Effector memory CD4-positive, alpha-beta T cell (primary cell): ENCODE measurements at regions not wholly inside any gene's neighbourhood (a gene's known extent, or its start where the extent isn't known, plus 50 kb on each side); places are given as distances from the start of the nearest gene placed in this dataset.
"Not testable (repeated sequence)": the region's sequence is repeated elsewhere in the genome, so short reads cannot be mapped to it uniquely, and the experiment has no call there.

Experiments
- DNase-seq, 3 donors: peaks; one replicate each; pipeline ENCODE4 v3.0.0-alpha.2; 2020
- H3K27ac ChIP-seq: 2 replicates; pipeline ENCODE4 v1.7.0; 2013; ENCODE audit warnings: mild to moderate bottlenecking, low read length, moderate library complexity; ENCODE audit not compliant: insufficient read depth, poor library complexity, severe bottlenecking
- H3K27me3 ChIP-seq: replicated peaks from 2 replicates; pipeline ENCODE4 v1.7.0; 2013; ENCODE audit warnings: mild to moderate bottlenecking, low read length; ENCODE audit not compliant: insufficient read depth, control insufficient read depth, poor library complexity, severe bottlenecking
- H3K36me3 ChIP-seq: 2 replicates; pipeline ENCODE4 v1.7.0; 2013; ENCODE audit warnings: mild to moderate bottlenecking, low read length, moderate library complexity; ENCODE audit not compliant: control insufficient read depth, insufficient read depth
- H3K4me1 ChIP-seq: 2 replicates; pipeline ENCODE4 v1.7.0; 2013; ENCODE audit warnings: low read length, mild to moderate bottlenecking; ENCODE audit not compliant: control insufficient read depth, insufficient read depth, poor library complexity, severe bottlenecking
- H3K4me3 ChIP-seq: 2 replicates; pipeline ENCODE4 v1.7.0; 2013; ENCODE audit warnings: low read length, low read depth, mild to moderate bottlenecking; ENCODE audit not compliant: insufficient read depth, poor library complexity, severe bottlenecking
- H3K9me3 ChIP-seq: 2 replicates; pipeline ENCODE4 v1.7.0; 2013; ENCODE audit warnings: mild to moderate bottlenecking, low read length, moderate library complexity; ENCODE audit not compliant: control insufficient read depth

- Histone ChIP-seq H3K27me3 (no peaks in the 10 kb centered on the region), H3K4me1 (no peaks in the 10 kb centered on the region), H3K9me3 (no peaks in the 10 kb centered on the region), H3K36me3 (no peaks in the 10 kb centered on the region), H3K27ac (no peak overlapping the region), H3K4me3 (no peak overlapping the region)
- no peak for DNase-seq
Observed at GRCh38 chr5:162248107-162248713, 180.6 kb downstream of the GABRG2 start.

- no peaks in the 10 kb centered on the region for H3K36me3 ChIP-seq
- H3K4me1 ChIP-seq = no peaks in the 10 kb centered on the region
- H3K27ac ChIP-seq = no peak overlapping the region
- no peak for DNase-seq
- H3K27me3 ChIP-seq = no peaks in the 10 kb centered on the region
- H3K9me3 ChIP-seq = no peaks in the 10 kb centered on the region
- no peak overlapping the region for H3K4me3 ChIP-seq
Observed at GRCh38 chr5:162256711-162257110, 189.1 kb downstream of the GABRG2 start.

GRCh38 chr5:162268694-162269481 lies 201.3 kb downstream of the GABRG2 start:
- DNase-seq = no peak
- H3K4me3 ChIP-seq = no peak overlapping the region
- no peaks in the 10 kb centered on the region for H3K4me1 ChIP-seq
- no peaks in the 10 kb centered on the region for H3K9me3 ChIP-seq
- no peaks in the 10 kb centered on the region for H3K36me3 ChIP-seq
- H3K27me3 ChIP-seq = no peaks in the 10 kb centered on the region
- no peak overlapping the region for H3K27ac ChIP-seq

GRCh38 chr5:162272417-162272816 lies 204.8 kb downstream of the GABRG2 start:
- no peak for DNase-seq
- Histone ChIP-seq H3K27me3 (no peaks in the 10 kb centered on the region), H3K4me1 (no peaks in the 10 kb centered on the region)

GRCh38 chr5:162274679-162275078 lies 207.1 kb downstream of the GABRG2 start:
- Histone ChIP-seq H3K27ac (no peak overlapping the region), H3K27me3 (no peaks in the 10 kb centered on the region), H3K4me1 (no peaks in the 10 kb centered on the region), H3K4me3 (no peak overlapping the region), H3K36me3 (no peaks in the 10 kb centered on the region), H3K9me3 (no peaks in the 10 kb centered on the region)
- DNase-seq = no peak

More at GRCh38 chr5:162272417-162272816, 204.8 kb downstream of the GABRG2 start:
- Histone ChIP-seq H3K4me3 (no peak overlapping the region), H3K27ac (no peak overlapping the region), H3K9me3 (no peaks in the 10 kb centered on the region), H3K36me3 (no peaks in the 10 kb centered on the region)

GRCh38 chr5:162275387-162275786 lies 207.8 kb downstream of the GABRG2 start:
- not testable (repeated sequence) for DNase-seq, H3K27me3 ChIP-seq

GRCh38 chr5:162282191-162282590 lies 214.6 kb downstream of the GABRG2 start:
- no peak for DNase-seq
- Histone ChIP-seq H3K4me3 (no peak overlapping the region), H3K36me3 (no peaks in the 10 kb centered on the region), H3K4me1 (no peaks in the 10 kb centered on the region), H3K27ac (no peak overlapping the region), H3K27me3 (no peaks in the 10 kb centered on the region), H3K9me3 (no peaks in the 10 kb centered on the region)

More at GRCh38 chr5:162275387-162275786, 207.8 kb downstream of the GABRG2 start:
- H3K9me3 ChIP-seq, H3K36me3 ChIP-seq, H3K4me1 ChIP-seq, H3K4me3 ChIP-seq, H3K27ac ChIP-seq: not testable (repeated sequence)

GRCh38 chr5:162283609-162284008 lies 216.0 kb downstream of the GABRG2 start:
- no peaks in the 10 kb centered on the region for H3K27me3 ChIP-seq
- H3K9me3 ChIP-seq = no peaks in the 10 kb centered on the region
- H3K4me1 ChIP-seq = no peaks in the 10 kb centered on the region
- no peak overlapping the region for H3K27ac ChIP-seq
- H3K36me3 ChIP-seq = no peaks in the 10 kb centered on the region
- H3K4me3 ChIP-seq = no peak overlapping the region
- no peak for DNase-seq

GRCh38 chr5:162288647-162289296 lies 221.2 kb downstream of the GABRG2 start:
- no peak for DNase-seq
- no peaks in the 10 kb centered on the region for H3K36me3 ChIP-seq
- H3K9me3 ChIP-seq = no peaks in the 10 kb centered on the region
- H3K4me1 ChIP-seq = no peaks in the 10 kb centered on the region
- H3K4me3 ChIP-seq = no peak overlapping the region
- H3K27ac ChIP-seq = no peak overlapping the region
- H3K27me3 ChIP-seq = no peaks in the 10 kb centered on the region

- H3K4me1 ChIP-seq = no peaks in the 10 kb centered on the region
- no peaks in the 10 kb centered on the region for H3K9me3 ChIP-seq
- DNase-seq = no peak
- no peak overlapping the region for H3K27ac ChIP-seq
- H3K36me3 ChIP-seq = no peaks in the 10 kb centered on the region
- H3K4me3 ChIP-seq = no peak overlapping the region
- no peaks in the 10 kb centered on the region for H3K27me3 ChIP-seq
Observed at GRCh38 chr5:162289489-162289888, 221.9 kb downstream of the GABRG2 start.
